ENCODE measurements at regions not wholly inside any gene's neighbourhood (a gene's known extent, or its start where the extent isn't known, plus 50 kb on each side); places are given as distances from the start of the nearest gene placed in this dataset.

- no peak for TF ChIP-seq ZFX (IDR thresholded peaks at IDR 0.05; ENCODE audit: borderline replicate concordance)
- TF ChIP-seq, protein P1, sequence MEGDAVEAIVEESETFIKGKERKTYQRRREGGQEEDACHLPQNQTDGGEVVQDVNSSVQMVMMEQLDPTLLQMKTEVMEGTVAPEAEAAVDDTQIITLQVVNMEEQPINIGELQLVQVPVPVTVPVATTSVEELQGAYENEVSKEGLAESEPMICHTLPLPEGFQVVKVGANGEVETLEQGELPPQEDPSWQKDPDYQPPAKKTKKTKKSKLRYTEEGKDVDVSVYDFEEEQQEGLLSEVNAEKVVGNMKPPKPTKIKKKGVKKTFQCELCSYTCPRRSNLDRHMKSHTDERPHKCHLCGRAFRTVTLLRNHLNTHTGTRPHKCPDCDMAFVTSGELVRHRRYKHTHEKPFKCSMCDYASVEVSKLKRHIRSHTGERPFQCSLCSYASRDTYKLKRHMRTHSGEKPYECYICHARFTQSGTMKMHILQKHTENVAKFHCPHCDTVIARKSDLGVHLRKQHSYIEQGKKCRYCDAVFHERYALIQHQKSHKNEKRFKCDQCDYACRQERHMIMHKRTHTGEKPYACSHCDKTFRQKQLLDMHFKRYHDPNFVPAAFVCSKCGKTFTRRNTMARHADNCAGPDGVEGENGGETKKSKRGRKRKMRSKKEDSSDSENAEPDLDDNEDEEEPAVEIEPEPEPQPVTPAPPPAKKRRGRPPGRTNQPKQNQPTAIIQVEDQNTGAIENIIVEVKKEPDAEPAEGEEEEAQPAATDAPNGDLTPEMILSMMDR (IDR thresholded peaks at IDR 0.05) = no peak; the same call in 1 of the 2 replicates
- no peak overlapping the region for H3K27ac ChIP-seq
Observed at GRCh38 chr10:85250304-85250703, 921.9 kb downstream of the CCSER2 start.

DNA sequence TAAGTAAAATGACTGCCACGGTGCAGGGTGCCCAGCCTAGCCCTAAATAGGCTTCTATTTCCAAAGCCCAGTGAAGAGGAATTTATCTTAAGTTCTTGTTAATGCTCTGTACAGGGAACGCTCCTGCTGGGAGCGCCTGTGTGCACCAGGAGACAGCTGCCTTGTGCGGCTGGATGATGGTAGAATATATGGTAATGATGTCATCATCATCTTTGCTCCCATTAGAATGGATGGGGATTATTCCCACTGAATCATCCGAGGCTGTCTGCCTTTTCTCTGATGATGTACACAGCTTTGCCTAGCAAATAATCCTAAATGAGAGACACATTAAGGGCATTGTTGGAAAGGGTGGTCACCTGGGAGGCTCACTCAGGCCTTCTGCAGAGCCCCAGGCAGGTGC lies 928.1 kb downstream of the CCSER2 start:
- no peak for TF ChIP-seq ZFX (IDR thresholded peaks at IDR 0.05; ENCODE audit: borderline replicate concordance)
- TF ChIP-seq, protein P1 (IDR thresholded peaks at IDR 0.05) = no peak
- no peak overlapping the region for H3K27ac ChIP-seq

GRCh38 chr10:85259908-85260307 lies 931.5 kb downstream of the CCSER2 start:
- H3K27ac ChIP-seq = no peak overlapping the region
- TF ChIP-seq, protein P1 (IDR thresholded peaks at IDR 0.05) = no peak
- no peak for TF ChIP-seq ZFX (IDR thresholded peaks at IDR 0.05; ENCODE audit: borderline replicate concordance)

- TF ChIP-seq, protein P1 (IDR thresholded peaks at IDR 0.05) = no peak
- no peak for TF ChIP-seq ZFX (IDR thresholded peaks at IDR 0.05; ENCODE audit: borderline replicate concordance)
- no peak overlapping the region for H3K27ac ChIP-seq
Observed at GRCh38 chr10:85262992-85263391, 934.6 kb downstream of the CCSER2 start.

DNA sequence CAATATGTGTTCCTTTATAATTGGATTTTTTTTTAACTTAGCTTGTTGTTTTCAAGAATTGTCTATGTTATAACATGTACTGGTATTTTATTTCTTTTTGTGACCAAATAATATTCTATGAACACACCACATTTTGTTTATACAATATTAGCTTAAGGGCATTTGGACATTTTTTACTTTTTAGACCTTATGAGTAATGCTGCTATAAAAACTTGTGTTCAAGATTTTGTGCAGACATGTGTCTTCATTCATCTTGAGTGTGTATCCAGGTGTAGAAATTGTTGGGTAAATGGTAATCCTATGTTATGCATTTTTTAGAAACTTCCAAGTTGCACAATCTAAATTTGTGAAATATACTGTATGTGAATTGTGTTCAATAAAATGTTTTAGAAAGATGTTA lies 936.7 kb downstream of the CCSER2 start:
- TF ChIP-seq ZFX (IDR thresholded peaks at IDR 0.05; ENCODE audit: borderline replicate concordance) = no peak
- TF ChIP-seq, protein P1 (IDR thresholded peaks at IDR 0.05) = no peak

GRCh38 chr10:85266808-85267207 lies 938.4 kb downstream of the CCSER2 start:
- no peak for TF ChIP-seq ZFX (IDR thresholded peaks at IDR 0.05; ENCODE audit: borderline replicate concordance)
- TF ChIP-seq, protein P1 (IDR thresholded peaks at IDR 0.05) = no peak
- H3K27ac ChIP-seq = no peak overlapping the region

More for the DNA sequence above, 936.7 kb downstream of the CCSER2 start:
- H3K27ac ChIP-seq = no peak overlapping the region

DNA sequence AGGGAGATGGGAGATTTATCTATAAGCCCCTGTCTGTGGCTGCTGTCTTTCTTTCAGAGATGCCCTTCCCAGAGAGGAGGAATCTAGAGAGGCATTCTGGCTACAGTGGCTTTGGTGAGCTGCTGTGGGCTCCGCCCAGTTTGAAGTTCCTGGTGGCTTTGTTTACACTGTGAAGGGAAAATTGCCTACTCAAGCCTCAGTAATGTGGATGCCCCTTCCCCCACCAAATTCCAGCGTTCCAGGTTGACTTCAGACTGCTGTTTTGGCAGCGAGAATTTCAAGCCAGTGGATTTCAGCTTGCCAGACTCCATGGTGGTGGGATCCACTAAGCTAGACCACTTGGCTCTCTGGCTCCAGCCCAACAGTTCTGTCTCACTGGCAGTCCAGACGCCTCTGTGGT lies 951.6 kb downstream of the CCSER2 start:
- no peak overlapping the region for H3K27ac ChIP-seq
- TF ChIP-seq, protein P1 (IDR thresholded peaks at IDR 0.05) = no peak
- no peak for TF ChIP-seq ZFX (IDR thresholded peaks at IDR 0.05; ENCODE audit: borderline replicate concordance)

Measured in 22Rv1 (cell line).